GM23248 (cell line): ENCODE measurements at regions not wholly inside any gene's neighbourhood (a gene's known extent, or its start where the extent isn't known, plus 50 kb on each side); places are given as distances from the start of the nearest gene placed in this dataset.

ENCODE experiments used
- DNase-seq: peaks from one replicate; pipeline ENCODE4 v3.0.0-alpha.2; 2015
- H2AFZ ChIP-seq: fragments of 200-600 bp; sonication (generic); 2 replicates; pipeline ENCODE4 v1.6.1; 2016; ENCODE audit warnings: antibody characterized with exemption
- H3F3A ChIP-seq: fragments of 200-600 bp; sonication (generic); 2 replicates; pipeline ENCODE4 v1.6.1; 2016; ENCODE audit warnings: mild to moderate bottlenecking, antibody characterized with exemption, mixed run types; ENCODE audit not compliant: insufficient read depth
- H3K27ac ChIP-seq: fragments of 200-600 bp; sonication (generic); 2 replicates; pipeline ENCODE4 v1.5.1; 2016; ENCODE audit warnings: mild to moderate bottlenecking
- H3K27me3 ChIP-seq: fragments of 200-600 bp; sonication (generic); replicated peaks from 2 replicates; pipeline ENCODE4 v1.6.1; 2016; ENCODE audit warnings: mild to moderate bottlenecking; ENCODE audit not compliant: insufficient read depth
- H3K36me3 ChIP-seq: fragments of 200-600 bp; sonication (generic); 2 replicates; pipeline ENCODE4 v1.6.1; 2016; ENCODE audit warnings: low read depth, mild to moderate bottlenecking
- H3K4me1 ChIP-seq: fragments of 200-600 bp; sonication (generic); 2 replicates; pipeline ENCODE4 v1.6.1; 2016; ENCODE audit warnings: mild to moderate bottlenecking; ENCODE audit not compliant: insufficient read depth
- H3K4me2 ChIP-seq: fragments of 200-600 bp; sonication (generic); one replicate; pipeline ENCODE4 v1.6.1; 2016; ENCODE audit warnings: mild to moderate bottlenecking; ENCODE audit not compliant: unreplicated experiment
- H3K4me3 ChIP-seq: fragments of 200-600 bp; sonication (generic); 2 replicates; pipeline ENCODE4 v1.5.1; 2016; ENCODE audit warnings: mild to moderate bottlenecking
- H3K79me2 ChIP-seq: fragments of 200-600 bp; sonication (generic); 2 replicates; pipeline ENCODE4 v1.6.1; 2016; ENCODE audit warnings: mild to moderate bottlenecking; ENCODE audit not compliant: insufficient read depth
- H3K9ac ChIP-seq: fragments of 200-600 bp; sonication (generic); 2 replicates; pipeline ENCODE4 v1.6.1; 2016; ENCODE audit warnings: mild to moderate bottlenecking
- H3K9me2 ChIP-seq: fragments of 200-600 bp; sonication (generic); 2 replicates; pipeline ENCODE4 v1.6.1; 2016; ENCODE audit warnings: mixed run types, mild to moderate bottlenecking, moderate library complexity; ENCODE audit not compliant: insufficient read depth
- H3K9me3 ChIP-seq: fragments of 200-600 bp; sonication (generic); one replicate; pipeline ENCODE4 v1.6.1; 2017; ENCODE audit warnings: low read depth
- H4K20me1 ChIP-seq: fragments of 200-600 bp; sonication (generic); 2 replicates; pipeline ENCODE4 v1.6.0; 2016; ENCODE audit not compliant: insufficient read depth
- EZH2 ChIP-seq: fragments of 200-600 bp; sonication (generic); IDR thresholded peaks from 2 replicates; pipeline ENCODE4 v1.6.1; 2018; ENCODE audit warnings: antibody characterized with exemption, mild to moderate bottlenecking; ENCODE audit not compliant: insufficient read depth, poor library complexity, severe bottlenecking
- EZH2phosphoT487 ChIP-seq: fragments of 200-600 bp; sonication (generic); IDR thresholded peaks from 2 replicates; pipeline ENCODE4 v1.6.1; 2018; ENCODE audit warnings: antibody characterized with exemption, moderate library complexity, mild to moderate bottlenecking, low read depth; ENCODE audit not compliant: insufficient read depth
- WGBS, 2 experiments: methylation state at CpG; one replicate each; pipeline ENCODE4 v1.1.6; 2015 to 2017; ENCODE audit warnings: low lambda C conversion rate in 2 of 2, low coverage in 1 of 2; ENCODE audit errors: missing lambda C conversion rate in 2 of 2; 5-methylcytosine and 5-hydroxymethylcytosine counted together
- in situ Hi-C: fragments of 300-500 bp; cut with MboI; formaldehyde crosslinking; loops from 2 replicates; pipeline ENCODE4 v1.15.0; 2020

DNA sequence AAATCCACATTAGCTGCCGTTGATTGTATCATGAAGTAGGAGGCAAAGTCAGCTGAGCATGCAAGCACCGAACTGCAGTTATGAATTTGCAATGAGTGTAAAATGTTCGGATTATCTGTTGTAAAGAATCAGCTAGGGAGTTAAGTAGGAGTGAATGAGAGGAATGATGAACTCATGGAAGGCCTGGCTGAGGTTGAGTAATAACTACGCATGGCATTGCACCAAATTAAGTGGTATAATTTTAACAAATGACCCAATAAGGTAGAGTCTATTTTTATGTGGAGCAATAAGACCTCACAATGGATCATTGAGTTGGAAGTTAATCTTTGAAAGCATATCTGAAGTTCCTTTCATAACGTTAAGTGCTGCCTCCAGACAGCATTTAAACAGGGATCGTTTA lies 288.2 kb upstream of the CHST9 start:
- Histone ChIP-seq H3K27ac (no peak overlapping the region), H3K9me2 (no peaks in the 10 kb centered on the region), H3K79me2 (no peaks in the 10 kb centered on the region), H3K4me2 (no peak overlapping the region), H3K9me3 (no peaks in the 10 kb centered on the region), H3K9ac (no peak overlapping the region), H3K27me3 (no peaks in the 10 kb centered on the region), H2AFZ (no peak overlapping the region), H3K4me3 (no peak overlapping the region), H3K4me1 (no peaks in the 10 kb centered on the region), H3F3A (no peaks in the 10 kb centered on the region), H4K20me1 (no peaks in the 10 kb centered on the region), H3K36me3 (no peaks in the 10 kb centered on the region)
- no peak for DNase-seq
- WGBS, 2 experiments, result 49 to 55% methylated on average over 6 of the region's 6 CpGs
- in situ Hi-C loops, result no loop called here
- TF ChIP-seq EZH2 (no peak), EZH2phosphoT487 (no peak)

GRCh38 chr18:27467073-27467472 lies 282.0 kb upstream of the CHST9 start:
- Histone ChIP-seq H3K9ac (no peak overlapping the region), H4K20me1 (no peaks in the 10 kb centered on the region), H3K27me3 (no peaks in the 10 kb centered on the region), H3K36me3 (no peaks in the 10 kb centered on the region), H3K4me3 (no peak overlapping the region), H3K4me2 (no peak overlapping the region), H3F3A (no peaks in the 10 kb centered on the region), H3K9me2 (no peaks in the 10 kb centered on the region), H3K79me2 (no peaks in the 10 kb centered on the region), H3K27ac (no peak overlapping the region), H2AFZ (no peak overlapping the region), H3K9me3 (no peaks in the 10 kb centered on the region), H3K4me1 (no peaks in the 10 kb centered on the region)
- DNase-seq, result no peak
- in situ Hi-C loops, result no loop called here
- no peak for TF ChIP-seq EZH2phosphoT487
- no peak for TF ChIP-seq EZH2

GRCh38 chr18:27461957-27462356 lies 276.8 kb upstream of the CHST9 start:
- H3K4me1 ChIP-seq, result no peaks in the 10 kb centered on the region
- in situ Hi-C loops, result no loop called here
- H3F3A ChIP-seq, result no peaks in the 10 kb centered on the region
- H3K27ac ChIP-seq, result no peak overlapping the region
- no peaks in the 10 kb centered on the region for H4K20me1 ChIP-seq
- 11 to 14% methylated on average over 1 of the region's 1 CpG for WGBS, 2 experiments
- H3K9me3 ChIP-seq, result no peaks in the 10 kb centered on the region
- H2AFZ ChIP-seq, result no peak overlapping the region
- TF ChIP-seq EZH2phosphoT487 (no peak), EZH2 (no peak)
- no peaks in the 10 kb centered on the region for H3K36me3 ChIP-seq
- no peaks in the 10 kb centered on the region for H3K27me3 ChIP-seq
- no peak overlapping the region for H3K4me3 ChIP-seq
- no peaks in the 10 kb centered on the region for H3K79me2 ChIP-seq
- H3K9ac ChIP-seq, result no peak overlapping the region
- no peak for DNase-seq
- no peak overlapping the region for H3K4me2 ChIP-seq
- no peaks in the 10 kb centered on the region for H3K9me2 ChIP-seq

DNA sequence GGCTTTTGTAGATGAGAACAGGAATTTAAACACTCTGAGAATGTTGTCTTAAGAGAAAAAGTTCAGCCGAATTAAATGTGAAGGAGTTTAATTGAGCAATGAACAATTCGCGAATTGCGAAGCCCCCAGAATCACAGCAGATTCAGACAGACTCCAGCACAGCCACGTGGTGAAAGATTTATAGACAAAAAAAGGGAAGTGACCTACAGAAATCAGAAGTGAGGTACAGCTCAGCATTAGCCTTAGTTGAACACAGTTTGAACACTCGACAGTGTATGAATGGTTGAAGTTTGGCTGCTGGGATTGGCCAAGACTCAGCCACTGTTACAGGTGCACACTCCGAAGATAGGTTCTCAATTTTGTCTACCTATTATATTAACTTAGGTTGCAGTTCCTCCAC lies 264.0 kb upstream of the CHST9 start:
- Histone ChIP-seq H4K20me1 (no peaks in the 10 kb centered on the region), H3K9ac (no peak overlapping the region), H2AFZ (no peak overlapping the region), H3F3A (no peaks in the 10 kb centered on the region), H3K79me2 (no peaks in the 10 kb centered on the region), H3K9me2 (no peaks in the 10 kb centered on the region), H3K4me1 (no peaks in the 10 kb centered on the region), H3K27me3 (no peaks in the 10 kb centered on the region), H3K9me3 (no peaks in the 10 kb centered on the region), H3K27ac (no peak overlapping the region), H3K4me3 (no peak overlapping the region), H3K36me3 (no peaks in the 10 kb centered on the region), H3K4me2 (no peak overlapping the region)
- WGBS, 2 experiments, result 57 to 58% methylated on average over 7 of the region's 7 CpGs
- DNase-seq, result no peak
- no peak for TF ChIP-seq EZH2
- no peak for TF ChIP-seq EZH2phosphoT487
- in situ Hi-C loops, result no loop called here

DNA sequence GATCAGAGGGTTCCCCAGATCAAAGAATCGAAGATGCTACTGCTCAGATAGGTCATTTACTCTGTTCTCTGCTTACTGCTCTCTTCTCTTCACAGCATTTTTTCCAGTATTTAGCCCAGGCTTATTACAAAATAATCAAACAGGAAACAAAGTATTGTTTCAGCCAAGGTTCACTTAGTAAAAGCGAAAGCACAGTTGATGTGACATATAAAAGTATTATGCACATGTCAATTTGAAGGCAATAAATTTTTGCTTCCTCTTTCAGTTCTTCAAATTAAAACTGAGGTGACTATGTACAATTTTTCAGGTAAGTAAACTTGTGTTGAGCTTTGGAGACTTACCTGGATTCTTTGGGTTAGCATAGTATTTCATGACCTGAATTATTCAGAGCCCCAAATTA lies 262.8 kb upstream of the CHST9 start:
- in situ Hi-C loops, result no loop called here
- no peak overlapping the region for H3K27ac ChIP-seq
- no peaks in the 10 kb centered on the region for H3K27me3 ChIP-seq
- H3K79me2 ChIP-seq, result no peaks in the 10 kb centered on the region
- no peak overlapping the region for H3K4me3 ChIP-seq
- TF ChIP-seq EZH2, result no peak
- TF ChIP-seq EZH2phosphoT487, result no peak
- no peak overlapping the region for H3K9ac ChIP-seq
- H4K20me1 ChIP-seq, result no peaks in the 10 kb centered on the region
- H3K4me1 ChIP-seq, result no peaks in the 10 kb centered on the region
- no peaks in the 10 kb centered on the region for H3F3A ChIP-seq
- WGBS, 2 experiments, result 11 to 18% methylated on average over 2 of the region's 2 CpGs
- no peaks in the 10 kb centered on the region for H3K9me3 ChIP-seq
- no peaks in the 10 kb centered on the region for H3K36me3 ChIP-seq
- no peak overlapping the region for H3K4me2 ChIP-seq
- no peaks in the 10 kb centered on the region for H3K9me2 ChIP-seq
- H2AFZ ChIP-seq, result no peak overlapping the region
- no peak for DNase-seq
